ENCODE measurements at regions not wholly inside any gene's neighbourhood (a gene's known extent, or its start where the extent isn't known, plus 50 kb on each side); places are given as distances from the start of the nearest gene placed in this dataset.
"Not testable (repeated sequence)": the region's sequence is repeated elsewhere in the genome, so short reads cannot be mapped to it uniquely, and the experiment has no call there.

DNA sequence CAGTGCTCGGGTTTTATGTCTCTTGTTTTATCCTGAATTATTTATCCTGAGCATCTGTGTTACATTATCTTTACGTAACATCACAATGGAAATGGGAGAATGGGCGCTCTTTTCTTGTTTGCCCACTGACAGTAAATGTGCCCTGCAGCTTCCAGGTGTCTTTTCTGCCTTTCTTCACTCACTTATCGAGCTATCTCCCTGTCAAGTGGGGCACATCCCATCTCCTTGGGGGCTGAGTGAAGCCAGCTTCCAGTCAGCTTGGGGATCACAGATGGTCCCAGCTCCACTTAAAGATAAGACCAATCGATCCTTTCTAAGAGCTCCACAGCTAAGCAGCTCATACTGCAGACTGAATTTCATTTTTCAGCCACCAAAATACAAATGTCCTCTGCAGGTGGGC, 125.8 kb downstream of the KBTBD8 start:
- no peak for DNase-seq (ENCODE audit: low read depth, low spot score)
- in situ Hi-C loops (cut with HindIII; ENCODE audit: low pct_unique_long_range_greater_than_20kb, low sequenced_read_pairs), result no loop called here

DNA sequence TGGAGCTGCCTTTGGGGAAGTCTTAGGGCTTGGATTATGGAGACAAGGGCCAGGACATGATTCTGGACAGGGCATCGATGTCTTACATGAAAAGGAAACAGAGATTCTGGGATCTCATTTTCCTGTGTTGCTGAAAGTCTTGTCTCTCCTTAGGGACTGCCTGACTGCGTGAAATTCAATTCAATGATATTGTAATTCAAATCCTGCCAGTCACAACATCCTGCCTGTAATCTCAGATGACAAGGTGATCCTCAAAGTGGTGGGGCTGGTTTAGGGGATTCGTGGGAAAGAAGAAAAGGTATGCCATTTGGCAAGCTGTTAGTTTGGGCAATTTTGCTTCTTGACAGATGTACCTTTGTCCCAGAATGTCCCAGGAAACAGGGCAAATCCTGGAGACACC, 129.1 kb downstream of the KBTBD8 start:
- in situ Hi-C loops (cut with HindIII; ENCODE audit: low pct_unique_long_range_greater_than_20kb, low sequenced_read_pairs), result no loop called here
- no peak for DNase-seq (ENCODE audit: low read depth, low spot score)

GRCh38 chr3:67142432-67142831, 144.3 kb downstream of the KBTBD8 start:
- in situ Hi-C loops (cut with HindIII; ENCODE audit: low pct_unique_long_range_greater_than_20kb, low sequenced_read_pairs), result no loop called here
- DNase-seq (ENCODE audit: low read depth, low spot score), result no peak

DNA sequence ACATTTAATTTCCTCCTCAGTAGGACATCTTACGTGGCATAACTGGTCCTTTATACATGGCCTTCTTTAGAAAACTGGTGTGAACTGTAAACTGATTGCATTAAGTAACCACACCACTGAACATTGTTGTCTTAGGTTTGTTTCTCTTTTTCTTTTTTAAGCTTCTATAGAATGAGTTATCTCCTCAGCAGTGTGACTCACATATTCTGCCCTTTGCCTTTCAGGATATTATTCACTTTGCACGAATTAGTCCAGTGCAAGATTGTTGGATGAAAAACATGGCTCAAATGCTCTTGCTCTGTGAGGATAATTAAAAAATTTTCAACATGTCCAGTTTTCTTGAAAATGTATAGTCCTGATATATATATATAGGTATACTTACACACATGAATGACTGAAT, 147.6 kb downstream of the KBTBD8 start:
- in situ Hi-C loops (cut with HindIII; ENCODE audit: low pct_unique_long_range_greater_than_20kb, low sequenced_read_pairs), result no loop called here
- no peak for DNase-seq (ENCODE audit: low read depth, low spot score)

GRCh38 chr3:67154429-67154828, 156.3 kb downstream of the KBTBD8 start:
- in situ Hi-C loops (cut with HindIII; ENCODE audit: low pct_unique_long_range_greater_than_20kb, low sequenced_read_pairs), result no loop called here
- DNase-seq (ENCODE audit: low read depth, low spot score), result no peak

- DNase-seq (ENCODE audit: low read depth, low spot score), result no peak
- in situ Hi-C loops (cut with HindIII; ENCODE audit: low pct_unique_long_range_greater_than_20kb, low sequenced_read_pairs), result no loop called here
These were observed 169.4 kb downstream of the KBTBD8 start for GRCh38 chr3:67167481-67167880.

GRCh38 chr3:67171841-67172240, 173.7 kb downstream of the KBTBD8 start:
- in situ Hi-C loops (cut with HindIII; ENCODE audit: low pct_unique_long_range_greater_than_20kb, low sequenced_read_pairs), result no loop called here

DNA sequence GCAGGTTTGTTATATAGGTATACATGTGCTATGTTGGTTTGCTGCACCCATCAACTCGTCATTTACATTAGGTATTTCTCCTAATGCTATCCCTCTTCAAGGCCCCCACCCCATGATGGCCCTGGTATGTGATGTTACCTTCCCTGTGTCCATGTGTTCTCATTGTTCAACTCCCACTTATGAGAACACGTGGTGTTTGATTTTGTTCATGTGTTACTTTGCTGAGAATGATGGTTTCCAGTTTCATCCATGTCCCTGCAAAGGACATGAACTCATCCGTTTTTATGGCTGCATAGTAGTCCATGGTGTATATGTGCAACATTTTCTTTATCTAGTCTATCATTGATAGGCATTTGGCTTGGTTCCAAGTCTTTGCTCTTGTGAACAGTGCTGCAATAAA, 175.0 kb downstream of the KBTBD8 start:
- DNase-seq (ENCODE audit: low read depth, low spot score); in situ Hi-C loops (cut with HindIII; ENCODE audit: low pct_unique_long_range_greater_than_20kb, low sequenced_read_pairs): not testable (repeated sequence)

More at GRCh38 chr3:67171841-67172240, 173.7 kb downstream of the KBTBD8 start:
- DNase-seq (ENCODE audit: low read depth, low spot score), result no peak

- DNase-seq (ENCODE audit: low read depth, low spot score), result no peak
- in situ Hi-C loops (cut with HindIII; ENCODE audit: low pct_unique_long_range_greater_than_20kb, low sequenced_read_pairs), result no loop called here
These were observed 178.3 kb downstream of the KBTBD8 start for GRCh38 chr3:67176396-67176795.

DNA sequence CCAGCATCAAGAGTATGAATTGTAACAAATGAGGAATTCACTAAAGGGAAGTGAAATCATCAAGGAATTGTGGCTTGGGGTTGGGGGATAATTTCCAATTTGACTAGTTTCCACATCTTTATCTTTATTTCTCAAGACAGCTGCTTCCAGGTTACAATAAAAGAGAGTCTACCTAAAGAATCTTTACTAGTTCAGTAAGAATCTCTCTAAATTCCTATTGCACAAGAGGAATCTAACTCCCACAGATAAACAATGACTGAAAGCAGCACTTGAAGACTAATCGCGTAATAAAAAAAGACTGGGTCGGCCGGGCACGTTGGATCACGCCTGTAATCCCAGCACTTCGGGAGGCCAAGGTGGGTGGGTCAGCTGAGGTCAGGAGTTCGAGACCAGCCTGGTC, 194.4 kb downstream of the KBTBD8 start:
- no peak for DNase-seq (ENCODE audit: low read depth, low spot score)
- in situ Hi-C loops (cut with HindIII; ENCODE audit: low pct_unique_long_range_greater_than_20kb, low sequenced_read_pairs), result no loop called here

GRCh38 chr3:67196677-67197076, 198.6 kb downstream of the KBTBD8 start:
- in situ Hi-C loops (cut with HindIII; ENCODE audit: low pct_unique_long_range_greater_than_20kb, low sequenced_read_pairs), result no loop called here
- DNase-seq (ENCODE audit: low read depth, low spot score), result no peak

DNA sequence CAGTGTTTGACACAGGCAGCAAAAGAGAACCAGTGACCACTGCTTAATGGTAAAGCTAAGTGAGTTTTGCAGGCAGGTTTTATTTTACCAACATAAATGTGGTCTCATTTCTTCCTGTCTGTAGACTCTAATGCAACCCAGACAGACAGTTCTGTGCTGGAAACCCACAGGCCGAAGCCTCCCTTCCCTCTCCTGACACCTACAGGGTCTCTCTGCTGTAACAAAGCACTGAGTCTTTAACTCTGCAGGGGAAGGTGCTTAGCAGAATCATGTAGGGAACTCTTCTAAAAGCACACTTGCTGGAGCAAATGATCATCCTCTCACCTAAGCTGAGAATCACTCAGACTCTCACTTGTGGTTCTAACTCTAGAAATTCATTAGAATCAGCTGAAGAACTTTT, 200.3 kb downstream of the KBTBD8 start:
- in situ Hi-C loops (cut with HindIII; ENCODE audit: low pct_unique_long_range_greater_than_20kb, low sequenced_read_pairs), result no loop called here
- DNase-seq (ENCODE audit: low read depth, low spot score), result no peak

- in situ Hi-C loops (cut with HindIII; ENCODE audit: low pct_unique_long_range_greater_than_20kb, low sequenced_read_pairs), result no loop called here
- DNase-seq (ENCODE audit: low read depth, low spot score), result no peak
These were observed 202.5 kb downstream of the KBTBD8 start for GRCh38 chr3:67200618-67201017.

- in situ Hi-C loops (cut with HindIII; ENCODE audit: low pct_unique_long_range_greater_than_20kb, low sequenced_read_pairs), result no loop called here
- DNase-seq (ENCODE audit: low read depth, low spot score), result no peak
These were observed 202.9 kb downstream of the KBTBD8 start for GRCh38 chr3:67201026-67201425.

GRCh38 chr3:67202053-67202452, 203.9 kb downstream of the KBTBD8 start:
- in situ Hi-C loops (cut with HindIII; ENCODE audit: low pct_unique_long_range_greater_than_20kb, low sequenced_read_pairs), result no loop called here

DNA sequence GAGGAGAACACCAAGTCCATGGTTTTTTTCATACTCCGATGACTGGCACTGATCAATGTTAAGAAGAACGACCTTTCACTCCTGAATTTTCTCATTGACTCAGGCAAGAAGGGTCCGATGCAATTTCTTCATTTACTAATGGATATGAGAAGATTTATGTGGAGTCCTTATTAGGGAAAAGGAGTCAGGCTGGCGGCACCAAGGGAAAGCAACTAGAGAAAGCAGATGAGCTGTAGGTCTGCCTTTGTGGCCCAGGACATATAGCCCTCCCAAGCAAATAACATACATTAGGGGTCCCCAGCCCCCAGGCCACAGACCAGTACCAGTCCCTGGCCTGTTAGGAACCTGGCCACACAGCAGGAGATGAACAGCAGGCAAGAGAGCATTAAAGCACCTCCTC, 206.8 kb downstream of the KBTBD8 start:
- DNase-seq (ENCODE audit: low read depth, low spot score), result no peak
- in situ Hi-C loops (cut with HindIII; ENCODE audit: low pct_unique_long_range_greater_than_20kb, low sequenced_read_pairs), result no loop called here

More at GRCh38 chr3:67202053-67202452, 203.9 kb downstream of the KBTBD8 start:
- no peak for DNase-seq (ENCODE audit: low read depth, low spot score)

DNA sequence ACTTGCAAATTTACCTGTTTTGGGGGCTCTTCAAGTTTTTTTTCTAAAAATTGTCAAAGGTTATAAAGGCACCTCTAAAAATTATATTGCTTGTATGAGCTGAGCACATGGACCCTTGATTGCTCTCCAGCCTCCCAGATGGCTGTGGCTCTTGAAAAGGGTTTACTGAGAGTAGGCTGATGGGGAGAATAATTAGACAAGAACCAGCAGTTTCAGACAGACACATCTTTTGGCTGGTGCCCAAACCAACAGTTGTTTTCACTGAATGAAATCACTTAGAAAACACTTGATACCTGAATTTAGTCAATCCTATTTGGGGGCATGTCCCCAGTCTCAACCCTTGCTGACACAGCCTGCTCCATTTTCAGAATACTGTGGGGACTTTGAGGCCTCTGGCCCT, 217.6 kb downstream of the KBTBD8 start:
- no peak for DNase-seq (ENCODE audit: low read depth, low spot score)
- in situ Hi-C loops (cut with HindIII; ENCODE audit: low pct_unique_long_range_greater_than_20kb, low sequenced_read_pairs), result no loop called here

DNA sequence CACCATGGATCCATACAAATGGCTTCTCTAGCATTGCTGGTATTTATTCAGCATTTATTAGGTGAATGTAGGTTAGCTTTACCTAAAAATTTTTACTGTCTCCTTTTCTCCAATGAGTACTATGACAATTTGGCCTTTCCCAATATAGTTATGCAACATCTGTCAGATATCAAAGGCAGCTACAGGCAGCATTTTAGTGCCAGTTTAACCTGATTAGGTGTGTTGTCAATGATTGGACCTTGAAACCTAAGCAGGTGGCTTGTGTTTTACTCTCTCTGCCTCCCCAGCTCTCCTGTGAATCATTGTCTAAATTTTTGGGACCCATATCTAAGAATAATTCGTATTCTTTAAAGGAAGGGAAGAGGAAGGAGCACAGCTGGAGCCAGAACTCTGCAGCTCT, 228.9 kb downstream of the KBTBD8 start:
- in situ Hi-C loops (cut with HindIII; ENCODE audit: low pct_unique_long_range_greater_than_20kb, low sequenced_read_pairs), result no loop called here
- no peak for DNase-seq (ENCODE audit: low read depth, low spot score)

- DNase-seq (ENCODE audit: low read depth, low spot score), result no peak
- in situ Hi-C loops (cut with HindIII; ENCODE audit: low pct_unique_long_range_greater_than_20kb, low sequenced_read_pairs), result no loop called here
These were observed 230.0 kb downstream of the KBTBD8 start for GRCh38 chr3:67228136-67228535.

DNA sequence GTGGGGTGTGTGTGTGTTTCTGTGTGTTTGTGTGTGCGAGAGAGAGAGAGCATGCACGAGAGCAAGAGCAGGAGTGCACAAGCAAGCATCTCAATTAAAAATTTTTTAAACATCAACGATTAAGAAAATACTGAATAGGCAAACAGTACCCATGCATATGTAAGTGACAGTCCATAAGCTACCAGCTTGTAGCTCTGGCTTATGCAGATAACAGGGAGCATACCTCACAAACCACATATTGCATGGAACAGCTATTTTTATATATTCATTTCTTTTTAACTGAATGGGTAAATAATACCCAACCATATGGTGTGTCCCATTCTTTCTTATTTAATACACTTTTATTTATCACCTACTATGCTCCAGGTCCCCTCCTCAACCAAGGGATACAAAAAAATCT, 234.5 kb downstream of the KBTBD8 start:
- DNase-seq (ENCODE audit: low read depth, low spot score), result no peak
- in situ Hi-C loops (cut with HindIII; ENCODE audit: low pct_unique_long_range_greater_than_20kb, low sequenced_read_pairs), result no loop called here
